Cardiac muscle cell (in vitro differentiated cells and primary cell): ENCODE measurements at regions not wholly inside any gene's neighbourhood (a gene's known extent, or its start where the extent isn't known, plus 50 kb on each side); places are given as distances from the start of the nearest gene placed in this dataset.
A peak's percentile ranks its signal among the peaks of the same experiment; 100 is the strongest.

Experiments used
- DNase-seq, 2 donors: peaks; one replicate each; pipeline versions ENCODE4 v3.0.0 to v3.0.0-alpha.2; 2010 to 2017; ENCODE audit warnings: low read depth in 1 of 2, low spot score in 1 of 2
- H3K27ac ChIP-seq: fragments of 200-600 bp; sonication (generic); 2 replicates; pipeline ENCODE4 v1.5.1; 2016
- H3K27me3 ChIP-seq: fragments of 200-600 bp; sonication (generic); 2 replicates; pipeline ENCODE4 v1.6.0; 2016; ENCODE audit warnings: control low read depth
- H3K36me3 ChIP-seq: fragments of 200-600 bp; sonication (generic); 2 replicates; pipeline ENCODE4 v1.5.1; 2016; ENCODE audit warnings: control low read depth
- H3K4me1 ChIP-seq: fragments of 200-600 bp; sonication (generic); 2 replicates; pipeline ENCODE4 v1.8.1; 2017; ENCODE audit warnings: low read depth, mild to moderate bottlenecking, mixed run types
- H3K4me3 ChIP-seq: fragments of 200-600 bp; sonication (generic); 2 replicates; pipeline ENCODE4 v1.5.1; 2016; ENCODE audit warnings: mild to moderate bottlenecking
- H3K9me3 ChIP-seq: fragments of 200-600 bp; sonication (generic); 2 replicates; pipeline ENCODE4 v1.5.1; 2017; ENCODE audit warnings: low read depth, mild to moderate bottlenecking, control low read depth
- CTCF ChIP-seq: IDR thresholded peaks from 2 replicates; pipeline ENCODE4 v1.5.1; 2012; ENCODE audit warnings: low read depth, mild to moderate bottlenecking, low read length

GRCh38 chr9:82438581-82438980 is 450.0 kb downstream of the SPATA31D1 start:
- Histone ChIP-seq H3K4me3 (no peak overlapping the region), H3K27ac (no peak overlapping the region), H3K9me3 (no peaks in the 10 kb centered on the region), H3K36me3 (no peaks in the 10 kb centered on the region), H3K27me3 (no peaks in the 10 kb centered on the region), H3K4me1 (no peaks in the 10 kb centered on the region)
- DNase-seq: no peak
- TF ChIP-seq CTCF: no peak

GRCh38 chr9:82443312-82443711 is 454.7 kb downstream of the SPATA31D1 start:
- Histone ChIP-seq H3K4me1 (no peaks in the 10 kb centered on the region), H3K9me3 (no peaks in the 10 kb centered on the region), H3K27ac (no peak overlapping the region), H3K27me3 (no peaks in the 10 kb centered on the region), H3K4me3 (no peak overlapping the region), H3K36me3 (no peaks in the 10 kb centered on the region)
- no peak for TF ChIP-seq CTCF
- DNase-seq: peak in 1 of 2 donors; percentile 5

- Histone ChIP-seq H3K9me3 (no peaks in the 10 kb centered on the region), H3K27me3 (no peaks in the 10 kb centered on the region), H3K36me3 (no peaks in the 10 kb centered on the region), H3K4me1 (no peaks in the 10 kb centered on the region), H3K4me3 (no peak overlapping the region), H3K27ac (no peak overlapping the region)
- DNase-seq: no peak
- no peak for TF ChIP-seq CTCF
Observed at GRCh38 chr9:82445556-82445955, 457.0 kb downstream of the SPATA31D1 start.

DNA sequence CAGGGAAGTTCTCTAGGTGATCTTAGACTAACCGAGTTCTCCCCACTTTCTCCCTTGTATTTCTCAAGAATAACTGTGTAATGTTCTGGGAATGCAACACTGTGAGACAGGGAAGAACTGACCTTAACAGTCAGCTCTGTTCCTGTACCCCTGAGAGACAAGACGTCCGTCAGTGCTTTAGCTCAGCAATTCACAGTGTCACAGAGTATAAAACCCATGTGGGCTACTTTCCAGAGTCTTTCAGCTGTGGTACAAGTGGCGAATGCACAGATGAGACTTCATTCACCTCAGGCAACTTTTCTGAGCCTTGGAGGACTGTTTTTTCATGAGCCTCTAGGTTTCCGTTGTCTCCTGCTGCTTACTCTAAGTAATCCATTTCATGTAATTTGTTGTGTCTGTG is 458.8 kb downstream of the SPATA31D1 start:
- no peak for DNase-seq
- TF ChIP-seq CTCF: no peak
- H3K27me3 ChIP-seq: no peaks in the 10 kb centered on the region

DNA sequence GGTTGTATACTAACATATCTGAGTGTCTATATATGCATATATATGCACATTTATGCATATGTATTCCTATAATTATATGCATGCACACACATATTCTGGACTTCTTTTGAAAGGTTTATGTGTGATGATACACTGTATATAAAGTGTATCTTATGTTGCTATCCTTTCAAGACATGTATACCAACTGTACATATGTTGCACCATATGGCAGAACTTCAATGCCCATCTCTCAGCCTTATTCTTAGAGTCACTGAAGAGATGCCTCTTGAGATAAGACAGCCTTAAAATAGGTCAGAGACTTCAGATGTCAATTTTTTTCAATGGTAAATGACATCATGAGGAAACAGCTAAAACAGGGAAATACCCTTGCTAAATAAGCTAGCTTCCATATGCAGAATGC is 461.4 kb downstream of the SPATA31D1 start:
- no peak for TF ChIP-seq CTCF
- H3K4me1 ChIP-seq: no peaks in the 10 kb centered on the region
- H3K4me3 ChIP-seq: no peak overlapping the region
- no peaks in the 10 kb centered on the region for H3K9me3 ChIP-seq
- no peaks in the 10 kb centered on the region for H3K27me3 ChIP-seq
- H3K36me3 ChIP-seq: no peaks in the 10 kb centered on the region
- DNase-seq: no peak
- H3K27ac ChIP-seq: no peak overlapping the region

More for the DNA sequence above, 458.8 kb downstream of the SPATA31D1 start:
- H3K4me3 ChIP-seq: no peak overlapping the region
- H3K4me1 ChIP-seq: no peaks in the 10 kb centered on the region
- H3K27ac ChIP-seq: no peak overlapping the region
- no peaks in the 10 kb centered on the region for H3K36me3 ChIP-seq
- H3K9me3 ChIP-seq: no peaks in the 10 kb centered on the region
